ENCODE measurements at regions not wholly inside any gene's neighbourhood (a gene's known extent, or its start where the extent isn't known, plus 50 kb on each side); places are given as distances from the start of the nearest gene placed in this dataset.
A peak's percentile ranks its signal among the peaks of the same experiment; 100 is the strongest.

DNA sequence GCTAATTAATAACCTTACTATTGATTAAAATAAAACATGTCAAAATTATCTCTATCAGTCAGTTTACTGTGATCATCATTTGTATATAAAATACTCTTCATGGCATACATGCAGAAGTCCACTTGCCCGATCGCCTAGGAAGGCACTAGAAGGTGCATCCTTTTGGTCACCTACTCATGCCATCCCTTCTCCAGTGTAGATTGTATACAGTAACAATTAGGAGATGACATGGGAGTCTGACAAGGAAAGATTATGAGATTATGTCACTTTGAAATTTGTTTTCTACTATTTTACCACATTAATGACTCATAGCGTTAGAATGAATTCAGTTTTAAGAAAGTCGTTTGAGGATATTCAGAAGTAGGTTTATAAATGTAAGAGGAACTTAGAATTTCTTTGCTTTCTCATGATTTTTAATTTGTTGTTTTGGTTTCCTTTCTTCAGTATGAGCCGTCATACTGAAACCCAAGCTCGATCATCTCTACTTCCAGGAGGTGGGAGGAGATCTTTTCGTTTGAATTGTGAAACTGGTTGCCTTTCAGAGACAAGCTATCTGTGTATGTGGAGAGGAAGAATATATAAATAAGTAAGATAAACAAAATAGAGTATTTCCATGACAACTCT, 51.1 kb upstream of the UNC5C start:
- H3K27me3 Mint-ChIP-seq: no peaks in the 10 kb centered on the region
- H3K4me1 Mint-ChIP-seq (ENCODE audit: low read depth in 2 of 2): peaks cover 0 to 4% of the 10 kb centered on the region in 2 donors
- H3K4me3 Mint-ChIP-seq: no peak overlapping the region
- no peak overlapping the region for H3K27ac Mint-ChIP-seq
- ATAC-seq: peak in 1 of 2 donors; percentile 32
- no peak for DNase-seq (ENCODE audit: low spot score)
- H3K36me3 Mint-ChIP-seq: no peaks in the 10 kb centered on the region
- peaks cover 10% of the 10 kb centered on the region for H3K9me3 Mint-ChIP-seq

Measured in natural killer cell treated with Interleukin-12 subunit alpha and Interleukin-12 subunit beta and Interleukin-15 and Interleukin-18, amount 100 ng/mL, for 72 hours (primary cell).